SK-N-SH (cell line): ENCODE measurements at regions not wholly inside any gene's neighbourhood (a gene's known extent, or its start where the extent isn't known, plus 50 kb on each side); places are given as distances from the start of the nearest gene placed in this dataset.

Experiments
- CTCF ChIA-PET: fragments of 300-600, 350-600 bp; formaldehyde crosslinking; extraction: SDS; loops from one replicate; lab custom pipeline; 2021; lab: Yijun Ruan, JAX
- POLR2A ChIA-PET: fragments of 350-600 bp; sonication (Branson Sonifier 250); formaldehyde crosslinking; extraction: SDS; loops from one replicate; lab custom pipeline; 2020; ENCODE audit warnings: antibody characterized with exemption, inconsistent platforms; lab: Yijun Ruan, JAX
- DNase-seq: peaks from one replicate; pipeline ENCODE4 v3.0.0; 2012
- H2AFZ ChIP-seq: fragments of 200-600 bp; sonication (generic); 2 replicates; pipeline ENCODE4 v1.8.1; 2016; ENCODE audit warnings: antibody characterized with exemption, mild to moderate bottlenecking, low read depth
- H3F3A ChIP-seq: fragments of 200-600 bp; sonication (generic); replicated peaks from 2 replicates; pipeline ENCODE3; 2016; ENCODE audit warnings: antibody characterized with exemption, mild to moderate bottlenecking; ENCODE audit not compliant: insufficient read depth
- H3K27ac ChIP-seq, 2 experiments: fragments of 200-500 bp in 1 of 2; fragments of 200-600 bp in 1 of 2; sonication (Bioruptor generic) in 1 of 2; sonication (generic), shearing (Covaris generic) in 1 of 2; 2 replicates each; pipeline versions ENCODE4 v1.5.1 to v1.6.1; 2014 to 2016; ENCODE audit warnings: low read depth in 2 of 2, inconsistent platforms in 1 of 2, low read length in 1 of 2, mild to moderate bottlenecking in 1 of 2, mixed read lengths in 1 of 2
- H3K27me3 ChIP-seq: fragments of 200-600 bp; sonication (generic), shearing (Covaris generic); 2 replicates; pipeline ENCODE4 v1.6.1; 2016; ENCODE audit warnings: mixed run types; ENCODE audit not compliant: insufficient read depth
- H3K36me3 ChIP-seq, 2 experiments: fragments of 200-500 bp in 1 of 2; fragments of 200-600 bp in 1 of 2; sonication (Bioruptor generic) in 1 of 2; sonication (generic) in 1 of 2; replicated peaks in 1 of 2; 2 replicates each; pipeline versions ENCODE3 to v1.5.1; 2014 to 2016; ENCODE audit warnings: low read length in 1 of 2, mild to moderate bottlenecking in 1 of 2; ENCODE audit not compliant: insufficient read depth in 2 of 2, control insufficient read depth in 1 of 2
- H3K4me1 ChIP-seq, 2 experiments: fragments of 200-500 bp in 1 of 2; fragments of 200-600 bp in 1 of 2; sonication (Bioruptor generic) in 1 of 2; sonication (generic), shearing (Covaris generic) in 1 of 2; 2 replicates each; pipeline versions ENCODE4 v1.5.1 to v1.6.1; 2014 to 2016; ENCODE audit warnings: low read depth in 1 of 2, low read length in 1 of 2, mixed run types in 1 of 2; ENCODE audit not compliant: insufficient read depth in 2 of 2, control insufficient read depth in 1 of 2
- H3K4me2 ChIP-seq: fragments of 200-600 bp; sonication (generic), shearing (Covaris generic); 2 replicates; pipeline ENCODE4 v1.6.1; 2017; ENCODE audit warnings: mixed run types
- H3K4me3 ChIP-seq, 2 experiments: fragments of 200-500 bp in 1 of 2; fragments of 200-600 bp in 1 of 2; sonication (Bioruptor generic) in 1 of 2; sonication (generic), shearing (Covaris generic) in 1 of 2; 2 replicates each; pipeline versions ENCODE4 v1.5.1 to v1.8.1; 2014 to 2016; ENCODE audit warnings: low read depth in 2 of 2, inconsistent platforms in 1 of 2, low read length in 1 of 2, mild to moderate bottlenecking in 1 of 2, mixed read lengths in 1 of 2, moderate library complexity in 1 of 2
- H3K79me2 ChIP-seq: fragments of 200-600 bp; sonication (generic); 2 replicates; pipeline ENCODE4 v1.8.1; 2017; ENCODE audit warnings: mild to moderate bottlenecking; ENCODE audit not compliant: insufficient read depth
- H3K9ac ChIP-seq: fragments of 200-600 bp; sonication (generic); 2 replicates; pipeline ENCODE4 v1.6.1; 2017; ENCODE audit warnings: mixed run types
- H3K9me2 ChIP-seq: fragments of 200-600 bp; sonication (generic); 2 replicates; pipeline ENCODE4 v1.6.1; 2017; ENCODE audit warnings: mixed run types
- H3K9me3 ChIP-seq: fragments of 200-600 bp; sonication (generic); 2 replicates; pipeline ENCODE4 v1.6.1; 2017; ENCODE audit warnings: mixed run types, mild to moderate bottlenecking, moderate library complexity
- H4K20me1 ChIP-seq: fragments of 200-600 bp; sonication (generic); 2 replicates; pipeline ENCODE4 v1.6.1; 2017; ENCODE audit warnings: mild to moderate bottlenecking, mixed run types; ENCODE audit not compliant: insufficient read depth
- ELF1 ChIP-seq: IDR thresholded peaks from 2 replicates; pipeline ENCODE4 v1.4.0; 2012
- EP300 ChIP-seq, 2 experiments: IDR thresholded peaks; 2 replicates each; pipeline versions ENCODE4 v1.4.0 to v1.6.1; 2012; ENCODE audit warnings: borderline replicate concordance in 1 of 2, low read depth in 1 of 2, low read length in 1 of 2
- EZH2phosphoT487 ChIP-seq: fragments of 200-600 bp; sonication (generic); IDR thresholded peaks from 2 replicates; pipeline ENCODE4 v1.6.1; 2017; ENCODE audit warnings: low read depth, mixed run types, mild to moderate bottlenecking, antibody characterized with exemption, moderate library complexity, borderline replicate concordance
- FOXJ3 ChIP-seq: sonication (generic); formaldehyde crosslinking; IDR thresholded peaks from 2 replicates; pipeline ENCODE4 v1.5.1; 2020; ENCODE audit warnings: mild to moderate bottlenecking, missing genetic modification reagents
- FOXM1 ChIP-seq: IDR thresholded peaks from 2 replicates; pipeline ENCODE4 v1.4.0; 2012; ENCODE audit warnings: low read depth, mild to moderate bottlenecking
- GABPA ChIP-seq: IDR thresholded peaks from 2 replicates; pipeline ENCODE4 v1.4.0; 2012; ENCODE audit warnings: low read depth, mild to moderate bottlenecking
- GATA2 ChIP-seq: sonication (generic); formaldehyde crosslinking; IDR thresholded peaks from 2 replicates; pipeline ENCODE4 v1.5.0; 2020; ENCODE audit warnings: mild to moderate bottlenecking, missing genetic modification reagents
- JUND ChIP-seq: IDR thresholded peaks from 2 replicates; pipeline ENCODE4 v1.4.0; 2012
- POLR2AphosphoS5 ChIP-seq: IDR thresholded peaks from 2 replicates; pipeline ENCODE4 v1.6.1; 2012; ENCODE audit warnings: low read depth, low read length
- RAD21 ChIP-seq: IDR thresholded peaks from 2 replicates; pipeline ENCODE4 v1.6.1; 2012; ENCODE audit warnings: mild to moderate bottlenecking, low read length
- RCOR1 ChIP-seq: fragments of 150-350 bp; IDR thresholded peaks from 2 replicates; pipeline ENCODE4 v1.6.1; 2017; ENCODE audit warnings: antibody characterized with exemption, low read length
- TAF1 ChIP-seq: IDR thresholded peaks from 2 replicates; pipeline ENCODE4 v1.6.1; 2012; ENCODE audit warnings: low read depth, mild to moderate bottlenecking, low read length, moderate library complexity, borderline replicate concordance
- TCF12 ChIP-seq: IDR thresholded peaks from 2 replicates; pipeline ENCODE4 v1.4.0; 2012
- TEAD4 ChIP-seq: IDR thresholded peaks from 2 replicates; pipeline ENCODE4 v1.4.0; 2012; ENCODE audit warnings: mild to moderate bottlenecking, borderline replicate concordance; ENCODE audit not compliant: insufficient read depth
- USF1 ChIP-seq: IDR thresholded peaks from 2 replicates; pipeline ENCODE4 v1.4.0; 2012; ENCODE audit warnings: low read depth, borderline replicate concordance
- YY1 ChIP-seq: IDR thresholded peaks from 2 replicates; pipeline ENCODE4 v1.4.0; 2012; ENCODE audit warnings: low read depth, mild to moderate bottlenecking
- WGBS: methylation state at CpG from one replicate; pipeline ENCODE4 v1.1.6; 2017; ENCODE audit warnings: low lambda C conversion rate; 5-methylcytosine and 5-hydroxymethylcytosine counted together
- TF ChIP-seq, protein P1 (sequence below): fragments of 150-350 bp; IDR thresholded peaks from 2 replicates; pipeline ENCODE4 v1.6.1; 2017; ENCODE audit warnings: antibody characterized with exemption, low read length, low read depth, borderline replicate concordance
- TF ChIP-seq, protein P2 (sequence below): IDR thresholded peaks from 2 replicates; pipeline ENCODE4 v1.4.0; 2012; ENCODE audit warnings: low read depth

GRCh38 chr2:67977464-67977863 lies 85.3 kb downstream of the C1D start:
- H3F3A ChIP-seq, result no peaks in the 10 kb centered on the region
- ChIA-PET CTCF (no interaction called here), POLR2A (no interaction called here)
- H3K27ac ChIP-seq, result no peak overlapping the region
- H3K4me1 ChIP-seq, result peaks cover 6 to 8% of the 10 kb centered on the region in 2 experiments; a peak in 2 of 4 replicates
- no peaks in the 10 kb centered on the region for H4K20me1 ChIP-seq
- no peaks in the 10 kb centered on the region for H3K9me2 ChIP-seq
- no peaks in the 10 kb centered on the region for H3K36me3 ChIP-seq
- H3K4me3 ChIP-seq, result no peak overlapping the region
- H3K4me2 ChIP-seq, result no peak overlapping the region
- TF ChIP-seq, protein P1, sequence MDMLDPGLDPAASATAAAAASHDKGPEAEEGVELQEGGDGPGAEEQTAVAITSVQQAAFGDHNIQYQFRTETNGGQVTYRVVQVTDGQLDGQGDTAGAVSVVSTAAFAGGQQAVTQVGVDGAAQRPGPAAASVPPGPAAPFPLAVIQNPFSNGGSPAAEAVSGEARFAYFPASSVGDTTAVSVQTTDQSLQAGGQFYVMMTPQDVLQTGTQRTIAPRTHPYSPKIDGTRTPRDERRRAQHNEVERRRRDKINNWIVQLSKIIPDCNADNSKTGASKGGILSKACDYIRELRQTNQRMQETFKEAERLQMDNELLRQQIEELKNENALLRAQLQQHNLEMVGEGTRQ, result no peak
- TF ChIP-seq GABPA (no peak), TAF1 (no peak), JUND (no peak), USF1 (no peak), TEAD4 (no peak), RAD21 (no peak), EZH2phosphoT487 (no peak), TCF12 (no peak), ELF1 (no peak), EP300 (IDR thresholded peaks at IDR 0.05; ENCODE audit: borderline replicate concordance in 1 of 2, low read depth in 1 of 2, low read length in 1 of 2) (no peak), FOXJ3 (CRISPR knock-in tag) (no peak)
- no peaks in the 10 kb centered on the region for H3K9me3 ChIP-seq
- H3K9ac ChIP-seq, result no peak overlapping the region
- no peaks in the 10 kb centered on the region for H3K27me3 ChIP-seq
- WGBS, result 65% methylated on average over 1 of the region's 1 CpG
- H2AFZ ChIP-seq, result no peak overlapping the region
- no peaks in the 10 kb centered on the region for H3K79me2 ChIP-seq
- no peak for DNase-seq

DNA sequence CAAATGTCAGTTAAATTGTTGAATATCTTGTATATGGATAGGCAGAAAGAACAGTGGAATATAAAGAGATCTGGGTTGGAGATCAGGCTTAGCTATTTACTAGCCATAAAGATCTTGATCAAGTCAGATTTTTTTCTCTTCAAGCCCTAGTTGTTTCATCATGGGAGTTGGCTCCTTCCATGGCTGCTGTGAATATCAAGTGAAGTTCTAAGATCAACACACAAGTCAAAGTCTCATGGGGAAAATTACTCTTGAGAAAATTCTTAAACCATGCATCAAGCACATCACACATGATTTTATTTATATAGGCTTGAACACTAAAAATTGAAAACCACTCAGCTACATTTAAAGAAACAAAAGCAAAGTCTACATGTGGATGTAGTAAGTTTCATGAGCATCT lies 79.8 kb downstream of the C1D start:
- Histone ChIP-seq H3F3A (no peaks in the 10 kb centered on the region), H4K20me1 (no peaks in the 10 kb centered on the region), H3K27me3 (no peaks in the 10 kb centered on the region), H3K79me2 (no peaks in the 10 kb centered on the region), H2AFZ (no peak overlapping the region), H3K27ac (no peak overlapping the region), H3K9me3 (no peaks in the 10 kb centered on the region), H3K9ac (no peak overlapping the region), H3K4me1 (no peaks in the 10 kb centered on the region), H3K36me3 (no peaks in the 10 kb centered on the region), H3K4me2 (no peak overlapping the region), H3K9me2 (no peaks in the 10 kb centered on the region), H3K4me3 (no peak overlapping the region)
- no peak for DNase-seq
- TF ChIP-seq GABPA, result no peak
- no peak for TF ChIP-seq RAD21
- POLR2A ChIA-PET, result no interaction called here
- CTCF ChIA-PET, result no interaction called here

GRCh38 chr2:67984600-67984999 lies 78.2 kb downstream of the C1D start:
- H3K36me3 ChIP-seq, result no peaks in the 10 kb centered on the region
- TF ChIP-seq FOXM1 (no peak), GATA2 (CRISPR knock-in tag) (no peak), POLR2AphosphoS5 (no peak), YY1 (no peak), RCOR1 (no peak), EZH2phosphoT487 (no peak)
- TF ChIP-seq, protein P2, sequence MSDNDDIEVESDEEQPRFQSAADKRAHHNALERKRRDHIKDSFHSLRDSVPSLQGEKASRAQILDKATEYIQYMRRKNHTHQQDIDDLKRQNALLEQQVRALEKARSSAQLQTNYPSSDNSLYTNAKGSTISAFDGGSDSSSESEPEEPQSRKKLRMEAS, result no peak
- H3K9me3 ChIP-seq, result no peaks in the 10 kb centered on the region
- H4K20me1 ChIP-seq, result no peaks in the 10 kb centered on the region
- H3K4me1 ChIP-seq, result no peaks in the 10 kb centered on the region
- H3K27ac ChIP-seq, result no peak overlapping the region
- no peak overlapping the region for H3K4me2 ChIP-seq
- 69% methylated on average over 2 of the region's 2 CpGs for WGBS
- no peaks in the 10 kb centered on the region for H3F3A ChIP-seq
- H2AFZ ChIP-seq, result no peak overlapping the region
- DNase-seq, result no peak
- H3K4me3 ChIP-seq, result no peak overlapping the region
- CTCF ChIA-PET, result no interaction called here
- no peaks in the 10 kb centered on the region for H3K27me3 ChIP-seq
- H3K9me2 ChIP-seq, result no peaks in the 10 kb centered on the region
- POLR2A ChIA-PET, result no interaction called here
- H3K9ac ChIP-seq, result no peak overlapping the region
- no peaks in the 10 kb centered on the region for H3K79me2 ChIP-seq
